Vagina (tissue), 2 donors: ENCODE measurements at regions not wholly inside any gene's neighbourhood (a gene's known extent, or its start where the extent isn't known, plus 50 kb on each side); places are given as distances from the start of the nearest gene placed in this dataset.

ENCODE experiments used
- DNase-seq, 2 donors: peaks; one replicate each; pipeline ENCODE4 v3.0.0-alpha.2; 2017; ENCODE audit errors: extremely low spot score in 2 of 2
- H3K27ac ChIP-seq: fragments of 200-600 bp; sonication (generic); one replicate; pipeline ENCODE4 v1.5.1; 2019
- H3K27me3 ChIP-seq: fragments of 200-600 bp; sonication (generic); one replicate; pipeline ENCODE4 v1.5.1; 2019
- H3K36me3 ChIP-seq, 2 donors: fragments of 200-600 bp; sonication (generic); one replicate each; pipeline ENCODE4 v1.5.1; 2017 to 2019
- H3K4me1 ChIP-seq: fragments of 200-600 bp; sonication (generic); one replicate; pipeline ENCODE4 v1.5.1; 2019
- H3K4me3 ChIP-seq, 2 donors: fragments of 200-600 bp; sonication (generic); 1 replicate in 1 of 2; 2 replicates in 1 of 2; pipeline ENCODE4 v1.5.1; 2016 to 2019
- H3K9me3 ChIP-seq: fragments of 200-600 bp; sonication (generic); one replicate; pipeline ENCODE4 v1.5.1; 2019
- POLR2A ChIP-seq, 2 donors: fragments of 450-650 bp; IDR thresholded peaks; one replicate each; pipeline ENCODE4 v1.6.1; 2017; ENCODE audit warnings: antibody characterized with exemption in 2 of 2, mild to moderate bottlenecking in 2 of 2, moderate library complexity in 2 of 2
- POLR2AphosphoS5 ChIP-seq, 2 donors: sonication (generic); formaldehyde crosslinking; IDR thresholded peaks; one replicate each; pipeline ENCODE4 v1.9.0; 2017; ENCODE audit warnings: antibody characterized with exemption in 2 of 2, mild to moderate bottlenecking in 2 of 2, low read depth in 1 of 2; ENCODE audit not compliant: insufficient read depth in 1 of 2
- intact Hi-C: fragments of 100-400 bp; cut with DNase I; formaldehyde crosslinking; loops from one replicate; pipeline ENCODE4 v1.15.1; 2023
- TF ChIP-seq, protein P1 (sequence below), 3 experiments: fragments of 450-650 bp in 2 of 3; fragments of 200-600 bp in 1 of 3; sonication (generic) in 1 of 3; IDR thresholded peaks; one replicate each; pipeline ENCODE4 v1.5.1; 2017 to 2019; ENCODE audit warnings: antibody characterized with exemption in 3 of 3, mild to moderate bottlenecking in 2 of 3, moderate library complexity in 2 of 3

DNA sequence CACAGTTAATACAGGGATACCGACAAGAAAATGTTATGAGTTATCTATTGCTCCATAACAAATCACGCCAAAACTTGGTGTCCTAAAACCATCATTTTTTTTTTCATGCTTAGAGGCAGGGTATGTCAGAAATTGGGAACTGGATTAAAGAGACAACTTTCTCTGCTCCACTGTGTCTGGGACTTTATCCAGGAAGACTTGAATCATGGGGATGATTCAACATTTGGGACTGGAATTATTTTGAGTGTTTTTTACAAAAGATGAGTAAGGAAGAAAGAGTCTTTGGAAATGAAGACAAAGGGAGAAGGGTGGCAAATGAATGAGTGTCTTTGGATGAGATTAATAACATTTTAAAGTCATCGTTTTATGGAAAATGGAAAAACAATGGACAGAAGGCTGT, 1883.7 kb upstream of the C9orf72 start:
- no peaks in the 10 kb centered on the region for H3K36me3 ChIP-seq
- no peaks in the 10 kb centered on the region for H3K27me3 ChIP-seq
- H3K4me3 ChIP-seq = no peak overlapping the region
- intact Hi-C loops = no loop called here
- no peak for DNase-seq
- no peak overlapping the region for H3K27ac ChIP-seq
- TF ChIP-seq, protein P1, sequence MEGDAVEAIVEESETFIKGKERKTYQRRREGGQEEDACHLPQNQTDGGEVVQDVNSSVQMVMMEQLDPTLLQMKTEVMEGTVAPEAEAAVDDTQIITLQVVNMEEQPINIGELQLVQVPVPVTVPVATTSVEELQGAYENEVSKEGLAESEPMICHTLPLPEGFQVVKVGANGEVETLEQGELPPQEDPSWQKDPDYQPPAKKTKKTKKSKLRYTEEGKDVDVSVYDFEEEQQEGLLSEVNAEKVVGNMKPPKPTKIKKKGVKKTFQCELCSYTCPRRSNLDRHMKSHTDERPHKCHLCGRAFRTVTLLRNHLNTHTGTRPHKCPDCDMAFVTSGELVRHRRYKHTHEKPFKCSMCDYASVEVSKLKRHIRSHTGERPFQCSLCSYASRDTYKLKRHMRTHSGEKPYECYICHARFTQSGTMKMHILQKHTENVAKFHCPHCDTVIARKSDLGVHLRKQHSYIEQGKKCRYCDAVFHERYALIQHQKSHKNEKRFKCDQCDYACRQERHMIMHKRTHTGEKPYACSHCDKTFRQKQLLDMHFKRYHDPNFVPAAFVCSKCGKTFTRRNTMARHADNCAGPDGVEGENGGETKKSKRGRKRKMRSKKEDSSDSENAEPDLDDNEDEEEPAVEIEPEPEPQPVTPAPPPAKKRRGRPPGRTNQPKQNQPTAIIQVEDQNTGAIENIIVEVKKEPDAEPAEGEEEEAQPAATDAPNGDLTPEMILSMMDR (IDR thresholded peaks at IDR 0.05) = no peak
- TF ChIP-seq POLR2A (IDR thresholded peaks at IDR 0.05) = no peak
- TF ChIP-seq POLR2AphosphoS5 (IDR thresholded peaks at IDR 0.05; ENCODE audit: insufficient read depth in 1 of 2, low read depth in 1 of 2) = no peak
- H3K4me1 ChIP-seq = no peaks in the 10 kb centered on the region
- peaks cover 5% of the 10 kb centered on the region for H3K9me3 ChIP-seq

DNA sequence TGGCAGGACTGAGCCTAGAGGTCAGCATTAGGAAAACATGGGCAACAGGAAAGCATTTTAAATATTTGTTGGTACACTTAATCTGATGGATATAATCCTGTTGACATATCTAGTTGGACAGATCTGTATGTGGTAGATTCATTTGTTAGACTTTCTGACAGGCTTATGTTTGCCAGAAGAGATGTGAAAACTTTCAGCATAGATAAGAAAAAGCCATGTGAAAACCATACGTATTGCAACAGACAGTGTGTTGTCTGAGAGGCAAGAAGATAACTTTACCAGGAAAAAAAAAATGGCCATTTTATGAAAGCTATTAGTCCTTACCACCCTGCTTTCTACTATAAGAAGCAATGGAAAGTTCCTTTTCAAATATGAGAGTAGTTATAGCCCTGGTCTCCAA, 1902.2 kb upstream of the C9orf72 start:
- H3K36me3 ChIP-seq = no peaks in the 10 kb centered on the region
- no peaks in the 10 kb centered on the region for H3K4me1 ChIP-seq
- no peak overlapping the region for H3K27ac ChIP-seq
- H3K9me3 ChIP-seq = no peaks in the 10 kb centered on the region
- DNase-seq = no peak
- H3K4me3 ChIP-seq = no peak overlapping the region
- H3K27me3 ChIP-seq = no peaks in the 10 kb centered on the region
- intact Hi-C loops = no loop called here
- TF ChIP-seq, protein P1 (IDR thresholded peaks at IDR 0.05) = no peak
- TF ChIP-seq POLR2A (IDR thresholded peaks at IDR 0.05) (no peak), POLR2AphosphoS5 (IDR thresholded peaks at IDR 0.05; ENCODE audit: insufficient read depth in 1 of 2, low read depth in 1 of 2) (no peak)

DNA sequence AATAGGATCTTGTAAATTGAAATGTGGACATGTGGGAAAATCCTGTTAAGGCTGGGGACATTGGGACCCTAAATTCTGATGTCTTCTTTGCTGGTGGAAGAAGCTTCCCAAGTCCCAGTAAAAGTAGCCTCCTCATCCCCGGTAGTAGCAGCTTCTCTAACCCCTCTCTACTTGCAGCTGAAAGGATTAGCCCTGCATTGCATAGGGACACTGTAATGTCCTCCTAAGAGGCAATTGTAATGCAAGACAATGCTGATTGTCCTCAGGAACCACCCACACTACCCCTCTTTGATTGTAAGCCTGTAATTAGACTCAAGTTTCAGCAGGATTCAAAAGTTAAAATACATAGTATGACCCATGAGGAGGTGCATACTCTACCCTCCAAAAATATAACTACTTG, 1938.4 kb upstream of the C9orf72 start:
- no peaks in the 10 kb centered on the region for H3K36me3 ChIP-seq
- H3K9me3 ChIP-seq = no peaks in the 10 kb centered on the region
- intact Hi-C loops = no loop called here
- H3K4me1 ChIP-seq = no peaks in the 10 kb centered on the region
- DNase-seq = no peak
- no peak overlapping the region for H3K27ac ChIP-seq
- TF ChIP-seq, protein P1 (IDR thresholded peaks at IDR 0.05) = no peak
- TF ChIP-seq POLR2A (IDR thresholded peaks at IDR 0.05) (no peak), POLR2AphosphoS5 (IDR thresholded peaks at IDR 0.05; ENCODE audit: insufficient read depth in 1 of 2, low read depth in 1 of 2) (no peak)
- no peaks in the 10 kb centered on the region for H3K27me3 ChIP-seq
- H3K4me3 ChIP-seq = no peak overlapping the region

DNA sequence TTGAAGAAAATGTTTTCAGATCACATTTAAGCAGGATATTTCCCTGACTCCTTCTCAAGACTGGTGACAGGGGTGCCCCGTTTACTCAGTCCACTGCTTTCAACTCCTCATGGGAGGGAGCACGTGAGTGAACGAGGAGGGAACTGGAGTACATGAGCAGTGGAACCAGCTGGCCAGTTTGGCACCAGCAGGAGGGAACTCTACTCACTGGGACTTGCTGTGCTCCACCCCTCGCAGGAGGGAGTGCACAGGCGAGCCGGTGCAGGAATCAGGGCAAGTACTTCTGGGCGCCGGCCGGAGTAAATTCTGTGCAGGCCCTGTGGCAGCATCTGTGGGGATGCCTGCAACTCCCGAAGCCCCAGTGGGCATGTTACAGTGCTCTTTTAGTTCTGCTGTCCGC, 1941.1 kb upstream of the C9orf72 start:
- no peaks in the 10 kb centered on the region for H3K4me1 ChIP-seq
- H3K27me3 ChIP-seq = no peaks in the 10 kb centered on the region
- no peak overlapping the region for H3K27ac ChIP-seq
- TF ChIP-seq, protein P1 (IDR thresholded peaks at IDR 0.05) = no peak
- TF ChIP-seq POLR2A (IDR thresholded peaks at IDR 0.05) (no peak), POLR2AphosphoS5 (IDR thresholded peaks at IDR 0.05; ENCODE audit: insufficient read depth in 1 of 2, low read depth in 1 of 2) (no peak)
- no peaks in the 10 kb centered on the region for H3K36me3 ChIP-seq
- no peak overlapping the region for H3K4me3 ChIP-seq
- H3K9me3 ChIP-seq = no peaks in the 10 kb centered on the region
- no peak for DNase-seq
- intact Hi-C loops = no loop called here

DNA sequence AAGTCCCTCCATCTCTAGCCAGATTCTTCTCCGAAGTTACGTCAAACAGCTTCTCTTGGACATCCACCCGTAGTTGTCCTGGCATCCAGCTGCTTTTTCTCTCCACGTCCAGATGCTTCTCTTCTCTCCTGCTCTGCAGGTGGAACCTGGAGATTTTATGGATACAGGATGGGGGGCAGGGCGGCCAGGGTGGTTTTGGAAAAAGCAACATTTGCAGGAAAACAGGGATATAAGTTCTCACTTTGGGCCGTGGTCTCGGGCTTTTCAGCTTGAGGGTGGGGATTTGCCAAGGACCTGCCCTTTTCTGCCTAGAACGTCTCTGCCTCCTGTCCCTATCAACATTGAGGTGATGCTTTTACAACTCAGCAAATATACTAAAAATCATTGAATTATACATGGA, 1941.6 kb upstream of the C9orf72 start:
- no peaks in the 10 kb centered on the region for H3K9me3 ChIP-seq
- TF ChIP-seq POLR2A (IDR thresholded peaks at IDR 0.05) (no peak), POLR2AphosphoS5 (IDR thresholded peaks at IDR 0.05; ENCODE audit: insufficient read depth in 1 of 2, low read depth in 1 of 2) (no peak)
- TF ChIP-seq, protein P1 (IDR thresholded peaks at IDR 0.05) = no peak
- no peaks in the 10 kb centered on the region for H3K4me1 ChIP-seq
- no peak for DNase-seq
- no peaks in the 10 kb centered on the region for H3K36me3 ChIP-seq
- no peaks in the 10 kb centered on the region for H3K27me3 ChIP-seq
- H3K27ac ChIP-seq = no peak overlapping the region
- intact Hi-C loops = no loop called here
- no peak overlapping the region for H3K4me3 ChIP-seq
